ENCODE measurements at regions not wholly inside any gene's neighbourhood (a gene's known extent, or its start where the extent isn't known, plus 50 kb on each side); places are given as distances from the start of the nearest gene placed in this dataset.

- no peak for DNase-seq (ENCODE audit: low read depth in 2 of 2)
- no peak for TF ChIP-seq CTCF (IDR thresholded peaks at IDR 0.05; ENCODE audit: low read depth, low read length)
Observed at GRCh38 chr13:43979492-43979891, 99.8 kb downstream of the LACC1 start.

GRCh38 chr13:43980587-43980986, 100.9 kb downstream of the LACC1 start:
- no peak for DNase-seq (ENCODE audit: low read depth in 2 of 2)
- no peak for TF ChIP-seq CTCF (IDR thresholded peaks at IDR 0.05; ENCODE audit: low read depth, low read length)
- no peak overlapping the region for H3K4me3 ChIP-seq (replicated peaks in 1 of 2; ENCODE audit: low read depth in 2 of 2, low read length in 2 of 2)

More at GRCh38 chr13:43979492-43979891, 99.8 kb downstream of the LACC1 start:
- H3K4me3 ChIP-seq (replicated peaks in 1 of 2; ENCODE audit: low read depth in 2 of 2, low read length in 2 of 2), result no peak overlapping the region

GRCh38 chr13:43981091-43981490, 101.4 kb downstream of the LACC1 start:
- no peak for TF ChIP-seq CTCF (IDR thresholded peaks at IDR 0.05; ENCODE audit: low read depth, low read length)
- no peak for DNase-seq (ENCODE audit: low read depth in 2 of 2)
- no peak overlapping the region for H3K4me3 ChIP-seq (replicated peaks in 1 of 2; ENCODE audit: low read depth in 2 of 2, low read length in 2 of 2)

- no peak for DNase-seq (ENCODE audit: low read depth in 2 of 2)
- no peak overlapping the region for H3K4me3 ChIP-seq (replicated peaks in 1 of 2; ENCODE audit: low read depth in 2 of 2, low read length in 2 of 2)
- TF ChIP-seq CTCF (IDR thresholded peaks at IDR 0.05; ENCODE audit: low read depth, low read length), result no peak
Observed at GRCh38 chr13:43981512-43982301, 102.0 kb downstream of the LACC1 start.

GRCh38 chr13:43983373-43983772, 103.7 kb downstream of the LACC1 start:
- DNase-seq (ENCODE audit: low read depth in 2 of 2), result no peak
- no peak overlapping the region for H3K4me3 ChIP-seq (replicated peaks in 1 of 2; ENCODE audit: low read depth in 2 of 2, low read length in 2 of 2)
- TF ChIP-seq CTCF (IDR thresholded peaks at IDR 0.05; ENCODE audit: low read depth, low read length), result no peak

- no peak overlapping the region for H3K4me3 ChIP-seq (replicated peaks in 1 of 2; ENCODE audit: low read depth in 2 of 2, low read length in 2 of 2)
- no peak for DNase-seq (ENCODE audit: low read depth in 2 of 2)
- no peak for TF ChIP-seq CTCF (IDR thresholded peaks at IDR 0.05; ENCODE audit: low read depth, low read length)
Observed at GRCh38 chr13:43984292-43984691, 104.6 kb downstream of the LACC1 start.

All from cardiac fibroblast (primary cell).